GM18909 (cell line): ENCODE measurements at regions not wholly inside any gene's neighbourhood (a gene's known extent, or its start where the extent isn't known, plus 50 kb on each side); places are given as distances from the start of the nearest gene placed in this dataset.

ENCODE experiments used
- ATAC-seq: cut with Tn5 transposase; IDR thresholded peaks from one replicate; pipeline ENCODE4 v1.9.1; 2021; ENCODE audit warnings: mild to moderate bottlenecking; ENCODE audit not compliant: unreplicated experiment, poor library complexity

GRCh38 chr11:95586661-95587060 lies 202.9 kb downstream of the FAM76B start:
- ATAC-seq = no peak

GRCh38 chr11:95586155-95586554 lies 203.4 kb downstream of the FAM76B start:
- ATAC-seq = no peak

GRCh38 chr11:95585752-95586077 lies 203.9 kb downstream of the FAM76B start:
- no peak for ATAC-seq

GRCh38 chr11:95585069-95585751 lies 204.4 kb downstream of the FAM76B start:
- ATAC-seq = no peak

- ATAC-seq = peak; percentile 72
Observed at GRCh38 chr11:95584589-95584988, 205.0 kb downstream of the FAM76B start.

- ATAC-seq = no peak
Observed at GRCh38 chr11:95584180-95584579, 205.4 kb downstream of the FAM76B start.

- no peak for ATAC-seq
Observed at GRCh38 chr11:95577716-95578460, 211.7 kb downstream of the FAM76B start.

- no peak for ATAC-seq
Observed at GRCh38 chr11:95576146-95576845, 213.3 kb downstream of the FAM76B start.

GRCh38 chr11:95575517-95575916 lies 214.1 kb downstream of the FAM76B start:
- no peak for ATAC-seq

- no peak for ATAC-seq
Observed at GRCh38 chr11:95571718-95572260, 217.8 kb downstream of the FAM76B start.

GRCh38 chr11:95570845-95571244 lies 218.7 kb downstream of the FAM76B start:
- ATAC-seq = no peak

- no peak for ATAC-seq
Observed at GRCh38 chr11:95569207-95569606, 220.4 kb downstream of the FAM76B start.

- no peak for ATAC-seq
Observed at GRCh38 chr11:95568281-95568680, 221.3 kb downstream of the FAM76B start.

GRCh38 chr11:95567685-95568084 lies 221.9 kb downstream of the FAM76B start:
- ATAC-seq = no peak

- ATAC-seq = no peak
Observed at GRCh38 chr11:95566211-95566610, 223.4 kb downstream of the FAM76B start.

GRCh38 chr11:95565724-95566141 lies 223.8 kb downstream of the FAM76B start:
- ATAC-seq = no peak

- no peak for ATAC-seq
Observed at GRCh38 chr11:95563859-95564258, 225.7 kb downstream of the FAM76B start.

GRCh38 chr11:95563173-95563572 lies 226.4 kb downstream of the FAM76B start:
- ATAC-seq = no peak

- ATAC-seq = no peak
Observed at GRCh38 chr11:95562196-95562921, 227.2 kb downstream of the FAM76B start.

GRCh38 chr11:95559899-95560298 lies 229.7 kb downstream of the FAM76B start:
- no peak for ATAC-seq
